Pons (tissue), 1 donor: ENCODE measurements at regions not wholly inside any gene's neighbourhood (a gene's known extent, or its start where the extent isn't known, plus 50 kb on each side); places are given as distances from the start of the nearest gene placed in this dataset.
"Not testable (repeated sequence)": the region's sequence is repeated elsewhere in the genome, so short reads cannot be mapped to it uniquely, and the experiment has no call there.

Source experiments
- DNase-seq: peaks from one replicate; pipeline ENCODE4 v3.0.0-alpha.2; 2016; ENCODE audit warnings: low spot score

DNA sequence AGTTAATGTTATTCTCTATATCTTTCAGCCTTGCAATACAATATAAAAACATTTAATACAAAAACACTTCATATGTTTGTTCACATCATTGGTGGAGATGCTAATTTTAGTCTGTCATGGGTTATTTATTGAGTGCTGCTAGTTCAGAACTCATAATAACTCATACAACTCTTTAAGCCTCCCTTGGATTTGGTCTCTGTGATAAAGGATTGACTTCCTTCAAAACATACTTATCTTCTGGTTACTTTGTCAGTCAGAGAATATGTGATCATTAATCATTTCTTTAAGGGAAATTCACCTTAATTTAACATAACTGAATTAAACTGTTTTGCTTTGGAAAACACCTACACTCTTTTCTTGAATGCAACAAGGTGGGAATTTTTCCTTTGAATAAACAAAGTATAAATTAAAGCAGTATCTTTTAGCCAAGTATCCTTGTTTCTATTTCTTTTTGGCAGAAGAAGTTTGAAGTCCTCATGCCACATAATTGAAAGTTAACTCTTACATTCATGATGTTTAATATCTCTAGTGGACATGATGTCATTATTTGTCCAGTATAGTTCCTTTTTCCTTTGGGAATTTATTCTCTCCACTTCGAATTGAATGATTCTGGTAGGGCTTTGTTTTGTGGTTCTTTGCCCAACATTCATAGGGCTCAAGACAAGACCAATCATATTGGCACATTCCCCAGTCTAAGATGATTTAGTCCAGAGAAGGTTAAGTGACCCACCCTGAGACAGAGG is 133.2 kb upstream of the CENPW start:
- no peak for DNase-seq

DNA sequence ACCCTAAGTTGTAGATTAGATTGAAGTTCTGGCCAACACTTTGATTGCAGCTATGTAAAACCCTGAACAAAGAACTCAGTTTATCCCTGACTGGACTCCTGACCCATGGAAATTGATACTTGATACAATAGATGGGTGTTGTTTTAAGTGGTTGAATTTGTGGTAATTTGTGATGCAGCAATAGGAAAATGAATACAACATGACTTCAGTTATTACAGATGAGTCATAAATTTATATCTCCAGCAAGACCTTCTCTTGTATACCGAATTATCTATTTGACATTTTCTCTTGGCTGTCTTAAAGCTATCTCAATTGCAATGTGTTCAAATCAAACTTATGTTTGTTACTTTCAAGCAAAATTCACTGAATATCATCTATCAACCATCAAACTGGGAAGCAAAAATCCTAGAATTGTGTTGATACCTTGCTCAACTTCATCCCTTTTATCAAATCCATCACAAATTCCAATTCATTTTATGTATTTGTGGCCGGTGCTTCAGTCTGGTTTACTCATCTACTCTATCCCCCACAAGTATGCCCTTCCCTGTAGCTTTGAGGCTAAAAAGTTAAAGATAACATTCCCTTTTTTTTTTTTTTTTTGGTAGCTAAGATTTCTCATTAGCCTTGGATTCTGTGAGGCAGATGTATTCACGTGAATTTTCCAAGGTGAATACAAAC is 129.4 kb upstream of the CENPW start:
- DNase-seq, result no peak

DNA sequence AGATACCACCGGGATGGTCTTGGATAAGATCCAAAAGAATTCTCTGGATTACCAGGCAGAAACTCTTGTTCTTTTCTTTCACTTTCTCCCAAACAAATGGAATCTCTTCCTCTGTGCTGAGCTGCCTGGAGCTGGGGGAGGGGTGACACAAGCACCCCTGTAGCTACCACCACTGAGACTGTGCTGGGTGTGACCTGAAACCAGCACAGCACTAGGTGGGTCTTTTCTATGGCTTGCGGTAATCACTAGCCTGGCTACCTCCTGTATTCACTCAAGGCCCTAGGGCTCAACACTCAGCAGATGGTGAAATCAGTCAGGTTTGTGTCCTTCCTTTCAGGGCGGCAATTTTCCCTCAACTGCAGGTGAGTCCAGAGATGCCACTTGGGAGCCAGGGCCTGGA is 122.4 kb upstream of the CENPW start:
- no peak for DNase-seq

DNA sequence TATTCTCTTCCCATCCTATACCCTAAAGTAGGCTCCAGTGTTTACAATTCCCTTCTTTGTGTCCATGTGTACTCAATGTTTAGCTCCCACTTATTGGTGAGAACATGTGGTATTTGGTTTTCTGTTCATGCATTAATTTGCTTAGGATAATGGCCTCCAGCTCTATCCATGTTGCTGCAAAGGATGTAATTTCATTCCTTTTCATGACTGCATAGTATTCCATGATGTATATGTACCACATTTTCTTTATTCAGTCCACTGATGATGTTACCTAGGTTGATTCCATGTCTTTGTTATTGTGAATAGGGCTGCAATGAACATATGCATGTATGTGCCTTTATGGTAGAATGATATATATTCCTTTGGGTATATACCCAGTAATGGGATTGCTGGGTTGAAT is 119.0 kb upstream of the CENPW start:
- DNase-seq, result not testable (repeated sequence)

DNA sequence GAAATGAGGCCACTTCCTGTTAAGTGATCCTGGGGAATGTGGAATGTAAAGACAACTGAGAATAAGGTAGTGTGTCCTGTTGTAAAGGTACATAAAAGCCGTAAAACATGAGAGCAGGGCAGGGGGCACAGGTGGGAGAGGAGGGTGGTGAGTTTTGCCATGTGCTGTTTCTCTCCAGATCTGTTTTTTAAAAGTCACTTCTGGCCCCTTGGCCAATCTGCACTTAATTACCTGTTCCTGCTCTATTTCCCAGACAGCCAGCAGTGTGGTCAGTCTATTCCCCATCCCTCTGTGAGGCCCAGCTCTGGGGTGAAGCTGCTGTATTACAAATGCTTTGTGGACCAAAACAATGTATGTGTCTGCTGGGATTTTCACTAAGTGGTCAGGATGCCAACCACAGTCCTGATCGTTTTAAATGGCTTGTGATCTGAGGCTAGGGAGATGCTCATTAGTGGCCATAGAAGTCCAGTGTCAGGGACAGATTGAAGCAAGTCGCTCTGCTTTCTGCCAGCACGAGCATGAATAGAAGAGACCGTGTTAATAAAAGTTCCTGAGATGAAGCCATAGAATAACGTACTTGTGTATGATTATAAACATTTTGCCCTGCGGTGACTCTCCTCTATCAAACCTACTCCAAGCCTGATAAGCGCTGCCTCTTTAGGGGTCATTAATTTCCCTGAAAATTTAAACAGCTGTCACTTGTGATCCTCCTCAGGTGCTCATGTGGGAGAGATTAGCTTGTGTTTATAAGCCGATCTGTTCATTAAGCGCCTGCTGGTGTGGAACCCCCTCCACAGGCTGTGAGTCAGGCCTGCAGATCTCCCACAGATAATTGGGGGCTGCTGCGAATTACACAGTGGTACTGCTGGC is 111.8 kb upstream of the CENPW start:
- no peak for DNase-seq

DNA sequence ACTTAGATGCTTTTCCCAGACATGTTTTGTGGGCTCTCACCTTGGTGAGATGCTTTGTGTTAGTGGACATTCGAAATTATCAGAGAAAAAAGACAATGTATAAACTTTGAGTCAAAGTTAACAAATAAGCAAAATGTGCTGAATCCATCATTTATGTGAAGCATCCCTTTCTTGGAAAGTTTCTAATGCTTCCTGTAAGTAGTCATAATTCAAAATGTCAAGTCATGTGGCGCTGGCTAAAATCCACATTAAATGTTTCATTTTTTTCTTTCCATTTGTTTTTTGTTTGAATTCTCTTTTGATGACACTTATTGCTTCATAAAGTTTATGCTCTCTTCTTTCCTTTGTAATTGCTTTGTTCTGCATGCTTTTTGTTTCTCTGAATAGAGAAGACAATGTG is 107.2 kb upstream of the CENPW start:
- no peak for DNase-seq

DNA sequence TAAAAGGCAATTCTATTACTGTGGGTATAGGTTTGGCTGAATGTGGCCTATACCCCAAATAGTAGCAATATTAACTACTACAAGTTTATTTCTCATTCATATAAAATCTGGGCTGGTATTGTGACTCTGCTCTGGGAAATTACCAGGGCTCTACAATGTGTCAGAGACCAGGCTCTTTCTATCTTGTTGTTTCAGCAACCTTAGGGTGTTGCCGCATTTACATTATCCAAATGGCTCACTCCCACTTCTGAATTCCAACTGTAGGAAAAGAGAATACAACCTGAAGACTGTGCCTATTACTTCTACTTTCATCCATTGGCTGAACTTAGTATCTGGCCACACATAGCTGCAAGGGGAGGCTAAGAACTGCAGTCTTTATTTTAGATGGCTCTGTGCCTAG is 106.7 kb upstream of the CENPW start:
- no peak for DNase-seq

DNA sequence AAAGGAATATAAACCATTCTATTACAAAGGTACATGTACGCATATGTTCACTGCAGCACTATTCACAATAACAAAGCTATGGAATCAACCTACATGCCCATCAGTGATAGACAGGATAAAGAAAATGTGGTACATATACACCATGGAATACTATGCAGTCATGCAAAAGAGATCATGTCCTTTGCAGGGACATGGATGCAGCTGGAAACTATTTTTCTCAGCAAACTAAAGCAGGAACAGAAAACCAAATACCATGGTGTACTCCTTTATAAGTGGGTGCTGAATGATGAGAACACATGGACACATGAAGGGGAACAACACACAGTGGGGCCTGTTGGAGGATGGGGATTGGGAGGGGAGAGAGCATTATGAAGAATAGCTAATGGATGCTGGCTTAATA is 104.6 kb upstream of the CENPW start:
- DNase-seq, result no peak

DNA sequence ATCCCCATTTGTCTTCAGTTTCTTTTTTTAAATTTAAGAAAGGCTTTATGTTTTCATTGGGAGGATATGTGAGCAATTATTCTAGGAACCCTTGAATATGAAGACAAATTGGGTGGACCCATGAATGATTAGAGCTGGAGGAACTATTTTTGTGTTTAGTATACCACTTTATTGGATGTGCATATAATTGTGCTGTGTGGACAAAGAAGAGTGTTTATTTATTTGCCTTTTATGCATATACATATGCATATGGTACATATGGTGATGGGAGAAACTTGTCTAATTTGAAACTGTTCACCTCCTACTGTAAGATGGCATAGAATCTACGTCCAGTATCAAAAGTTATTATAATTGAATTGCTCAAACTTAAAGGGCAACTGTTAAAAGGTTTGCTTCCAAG is 94.8 kb upstream of the CENPW start:
- DNase-seq, result no peak

DNA sequence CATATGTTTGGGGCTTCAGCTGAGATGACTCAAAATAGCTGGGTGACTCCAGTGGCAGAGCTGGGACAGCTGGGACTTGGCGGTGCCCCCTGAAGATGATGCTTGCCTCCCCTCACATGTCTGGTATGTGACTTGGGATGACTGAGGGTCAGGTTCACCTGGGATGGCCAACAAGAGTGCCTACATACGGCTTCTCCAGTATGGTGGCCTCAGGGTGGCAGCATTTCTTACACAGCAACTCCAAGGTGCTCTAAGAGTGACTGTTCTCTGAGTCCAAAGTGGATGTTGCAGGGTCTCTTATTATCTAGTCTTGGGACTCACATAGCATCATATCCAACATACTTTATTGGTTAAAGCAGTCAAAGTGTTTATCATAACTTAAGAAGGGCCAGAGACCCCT is 87.8 kb upstream of the CENPW start:
- no peak for DNase-seq

DNA sequence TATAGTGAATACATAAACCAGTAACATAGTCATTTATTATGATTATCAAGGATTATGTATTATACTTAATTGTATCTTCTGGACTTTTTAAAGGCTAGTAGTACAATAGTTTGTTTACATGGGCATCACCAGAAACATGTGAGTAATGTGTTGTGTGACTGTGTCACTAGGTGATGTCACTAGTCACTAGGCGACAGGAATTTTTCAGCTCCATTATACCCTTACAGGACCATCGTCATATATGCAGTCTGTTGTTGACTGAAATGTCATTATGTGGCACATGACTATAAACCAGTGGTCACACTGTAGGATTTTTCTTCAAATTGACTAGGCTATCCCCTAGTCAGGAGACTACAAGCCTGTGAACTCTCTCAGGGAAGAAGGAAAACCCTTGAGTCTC is 86.5 kb upstream of the CENPW start:
- DNase-seq, result no peak

DNA sequence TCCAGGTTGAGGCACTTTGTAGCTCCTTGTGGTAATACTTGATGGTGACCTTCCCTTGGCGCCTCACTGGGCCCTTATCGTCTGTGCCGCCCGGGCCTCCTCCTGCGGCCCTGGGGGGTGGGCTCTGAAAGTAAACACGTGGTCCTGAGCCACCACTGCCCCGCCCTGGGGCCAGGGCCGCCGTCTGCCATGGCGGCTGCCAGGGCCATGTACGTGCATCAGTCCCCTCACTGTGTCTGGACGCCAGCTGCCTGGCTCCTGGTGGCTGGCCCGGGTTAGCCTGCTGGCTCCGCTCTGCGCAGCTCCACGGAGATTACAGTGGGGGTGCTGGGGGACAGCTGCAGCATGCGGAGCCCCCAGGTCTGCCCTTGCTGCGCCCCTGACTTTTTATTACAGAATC is 81.8 kb upstream of the CENPW start:
- DNase-seq, result no peak

DNA sequence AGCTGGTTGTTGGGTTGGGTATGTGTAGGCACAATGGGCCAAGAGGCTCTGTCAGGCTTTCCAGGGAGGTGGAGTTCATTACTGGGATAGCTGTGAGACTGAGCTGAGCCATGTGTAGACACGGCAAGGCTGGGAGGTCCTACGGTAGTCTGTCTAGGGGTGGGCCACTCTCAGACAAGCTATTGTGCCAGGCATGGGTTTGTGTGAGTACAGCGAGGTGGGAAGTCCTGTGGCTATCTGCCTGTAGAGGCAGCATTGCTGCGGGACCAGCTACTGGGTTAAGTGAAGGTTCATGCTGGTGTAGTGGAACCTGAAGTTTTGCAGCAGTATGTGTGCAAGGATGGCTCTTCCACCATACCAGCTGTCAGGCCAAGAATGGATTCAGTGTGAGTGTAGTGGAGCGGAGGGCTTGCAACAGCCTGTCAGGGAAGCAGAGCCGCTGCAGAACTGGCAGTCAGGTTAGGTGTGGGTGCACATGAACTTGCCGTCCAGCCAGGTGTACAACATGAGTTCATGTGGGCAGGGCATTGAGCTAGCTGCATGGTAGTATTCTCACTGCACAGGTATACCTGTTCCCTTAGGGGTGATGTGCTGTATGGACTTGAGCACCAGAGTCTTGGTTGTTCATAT is 78.0 kb upstream of the CENPW start:
- no peak for DNase-seq

DNA sequence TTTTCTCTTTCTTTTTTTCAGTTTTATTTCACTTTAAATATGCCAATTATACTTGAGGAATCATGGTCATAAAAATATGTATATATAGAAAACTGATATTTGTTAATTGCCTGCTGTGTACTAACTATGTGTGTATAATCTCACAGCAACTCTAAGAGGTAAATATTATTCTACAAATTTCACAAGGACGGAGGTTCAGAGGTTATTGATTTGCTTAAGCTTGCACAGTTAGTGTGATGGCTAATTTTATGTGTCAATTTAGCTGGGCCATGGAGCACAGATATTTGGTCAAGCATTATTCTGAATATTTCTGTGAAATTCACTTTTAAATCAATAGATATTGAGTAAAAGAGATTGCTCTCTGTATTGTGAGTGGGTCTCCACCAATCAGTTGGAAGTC is 75.7 kb upstream of the CENPW start:
- no peak for DNase-seq

DNA sequence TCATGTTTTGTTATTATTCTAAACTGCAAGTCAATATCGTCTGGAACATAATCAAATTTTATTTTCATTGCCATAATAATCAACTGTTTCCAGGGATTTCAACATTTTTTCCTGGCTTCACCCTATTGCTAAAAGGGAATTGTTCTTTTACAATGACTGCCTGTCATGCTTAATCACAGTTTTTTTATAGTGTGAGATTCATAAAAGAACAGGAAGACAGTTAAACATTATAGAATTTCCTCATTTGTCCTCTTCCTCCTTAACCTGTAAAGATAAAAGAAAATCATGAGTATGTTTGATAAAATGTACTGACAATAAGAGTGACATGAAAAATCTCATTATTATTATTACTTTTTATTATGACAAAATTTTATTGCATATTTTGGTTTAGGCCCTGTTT is 73.3 kb upstream of the CENPW start:
- DNase-seq, result no peak

DNA sequence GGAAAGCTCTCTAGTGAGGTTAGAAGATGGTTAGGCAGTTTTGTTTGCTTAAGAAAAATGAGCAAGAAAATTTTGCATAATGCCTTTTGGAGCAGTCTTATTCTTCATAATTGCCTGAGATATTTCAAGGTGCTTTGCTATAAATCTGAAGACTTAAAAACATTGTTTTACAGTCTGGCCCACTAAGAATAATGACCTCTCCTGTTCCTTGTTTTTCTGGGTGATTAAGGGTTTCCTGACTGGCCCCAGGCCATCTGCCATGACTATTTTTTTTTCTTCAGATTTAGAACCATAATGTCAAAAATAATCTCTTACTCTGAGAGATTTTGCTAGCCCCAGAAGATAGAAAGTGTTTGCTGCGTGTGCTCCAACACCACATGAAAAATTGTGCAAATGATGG is 72.3 kb upstream of the CENPW start:
- DNase-seq, result no peak

DNA sequence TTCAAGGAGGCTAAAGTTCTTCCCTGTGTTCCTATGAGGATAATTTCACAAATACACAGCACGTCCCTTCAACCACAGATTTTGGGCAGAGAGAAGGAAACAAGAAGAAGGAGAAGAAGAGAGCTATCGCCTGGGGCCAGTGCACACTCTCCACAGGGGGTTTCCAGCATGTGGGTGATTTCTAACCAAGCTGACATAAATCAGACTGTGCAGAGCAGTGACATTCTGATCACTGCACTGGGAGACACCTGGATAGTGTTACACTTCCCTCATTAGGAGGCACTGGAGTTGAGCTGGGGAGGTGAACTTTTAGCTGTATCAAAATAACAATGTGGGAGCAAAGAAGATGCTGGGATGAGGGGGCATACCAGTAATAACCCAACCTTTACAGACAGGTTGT is 71.8 kb upstream of the CENPW start:
- no peak for DNase-seq

DNA sequence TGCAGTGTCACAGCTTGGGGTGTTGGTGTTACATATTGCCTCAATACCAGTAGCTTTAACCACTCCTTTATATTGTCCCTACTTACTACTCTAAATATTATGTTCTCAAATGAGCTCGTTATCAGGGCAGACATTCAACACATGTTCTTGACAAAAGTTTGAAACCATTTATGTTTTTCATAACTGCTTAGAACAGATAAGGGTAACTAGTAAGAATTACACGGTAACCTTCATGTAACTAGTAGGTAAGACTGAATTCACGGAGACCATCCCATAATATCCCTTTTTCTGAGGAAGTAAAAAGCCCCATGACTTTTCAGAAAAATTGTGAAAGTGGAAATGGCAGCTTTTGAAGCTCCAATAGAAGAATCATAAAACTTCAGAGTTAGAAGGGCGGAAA is 59.6 kb upstream of the CENPW start:
- DNase-seq, result no peak

DNA sequence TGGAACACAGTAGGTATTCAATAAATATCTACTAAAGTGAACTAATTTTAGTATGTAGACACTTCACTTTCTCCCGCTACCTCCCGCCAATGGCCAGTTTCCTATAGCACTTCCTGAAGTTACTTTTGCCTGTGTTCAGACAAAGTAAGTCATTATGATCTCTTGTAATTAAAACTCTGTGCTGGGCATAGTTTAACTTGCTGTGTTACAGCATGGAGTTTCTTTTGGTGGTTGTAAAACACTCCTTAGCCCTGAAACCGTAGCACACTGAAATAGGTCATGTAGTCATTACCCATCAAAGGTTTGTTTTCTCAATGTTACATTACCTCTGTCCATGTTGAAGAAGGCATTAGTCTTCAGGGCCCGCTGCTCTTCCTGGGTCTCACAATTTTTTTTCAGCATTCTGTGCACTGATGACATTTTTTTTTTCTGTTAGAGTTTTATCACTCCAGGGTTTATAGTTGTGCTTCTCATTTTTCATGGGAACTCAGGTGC is 54.0 kb upstream of the CENPW start:
- no peak for DNase-seq
